ENCODE measurements at regions not wholly inside any gene's neighbourhood (a gene's known extent, or its start where the extent isn't known, plus 50 kb on each side); places are given as distances from the start of the nearest gene placed in this dataset.

DNA sequence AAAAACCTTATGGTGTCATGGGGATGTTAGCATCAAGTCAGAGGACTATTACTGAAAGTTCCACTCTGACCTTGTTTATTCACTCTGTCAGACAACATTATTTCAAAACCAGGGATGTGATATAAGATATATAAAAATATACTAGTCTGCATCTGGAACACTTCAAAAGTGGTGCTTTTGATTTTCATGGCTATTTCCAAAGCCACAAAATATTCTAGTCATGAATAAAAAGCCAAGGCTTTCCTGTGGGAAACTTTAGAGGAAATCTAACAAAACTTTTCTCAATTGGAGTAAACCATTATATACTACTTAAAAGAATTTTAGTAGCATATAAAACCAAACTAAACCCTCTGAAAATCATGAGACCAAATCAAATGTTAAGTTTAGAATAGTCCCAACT lies 205.2 kb downstream of the TMEM26 start:
- H3K27ac ChIP-seq (ENCODE audit: low read length in 2 of 2), result no peak overlapping the region
- no peak for ATAC-seq (ENCODE audit: low read depth)
- CTCF ChIA-PET, result no interaction called here
- no peak overlapping the region for H3K4me2 ChIP-seq (replicated peaks; ENCODE audit: low read depth, low read length, poor library complexity, severe bottlenecking)
- no peak overlapping the region for H3K4me3 Mint-ChIP-seq
- no peaks in the 10 kb centered on the region for H3K9me3 ChIP-seq (ENCODE audit: control extremely low read depth in 1 of 3, control insufficient read depth in 2 of 3, insufficient read depth in 1 of 3, low read length in 2 of 3)
- no peaks in the 10 kb centered on the region for H4K20me1 ChIP-seq (ENCODE audit: control insufficient read depth, insufficient read depth, low read length, poor library complexity, severe bottlenecking)
- H3K27ac Mint-ChIP-seq, result no peak overlapping the region
- peaks cover 13% of the 10 kb centered on the region for H3K27me3 Mint-ChIP-seq
- H3K9ac ChIP-seq (ENCODE audit: low read length), result no peak overlapping the region
- no peaks in the 10 kb centered on the region for H3K4me1 ChIP-seq (ENCODE audit: control insufficient read depth in 2 of 2, insufficient read depth in 2 of 2, low read length in 2 of 2)
- TF ChIP-seq, protein P1, sequence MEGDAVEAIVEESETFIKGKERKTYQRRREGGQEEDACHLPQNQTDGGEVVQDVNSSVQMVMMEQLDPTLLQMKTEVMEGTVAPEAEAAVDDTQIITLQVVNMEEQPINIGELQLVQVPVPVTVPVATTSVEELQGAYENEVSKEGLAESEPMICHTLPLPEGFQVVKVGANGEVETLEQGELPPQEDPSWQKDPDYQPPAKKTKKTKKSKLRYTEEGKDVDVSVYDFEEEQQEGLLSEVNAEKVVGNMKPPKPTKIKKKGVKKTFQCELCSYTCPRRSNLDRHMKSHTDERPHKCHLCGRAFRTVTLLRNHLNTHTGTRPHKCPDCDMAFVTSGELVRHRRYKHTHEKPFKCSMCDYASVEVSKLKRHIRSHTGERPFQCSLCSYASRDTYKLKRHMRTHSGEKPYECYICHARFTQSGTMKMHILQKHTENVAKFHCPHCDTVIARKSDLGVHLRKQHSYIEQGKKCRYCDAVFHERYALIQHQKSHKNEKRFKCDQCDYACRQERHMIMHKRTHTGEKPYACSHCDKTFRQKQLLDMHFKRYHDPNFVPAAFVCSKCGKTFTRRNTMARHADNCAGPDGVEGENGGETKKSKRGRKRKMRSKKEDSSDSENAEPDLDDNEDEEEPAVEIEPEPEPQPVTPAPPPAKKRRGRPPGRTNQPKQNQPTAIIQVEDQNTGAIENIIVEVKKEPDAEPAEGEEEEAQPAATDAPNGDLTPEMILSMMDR (IDR thresholded peaks at IDR 0.05), result no peak
- TF ChIP-seq EZH2 (IDR thresholded peaks at IDR 0.05; ENCODE audit: borderline replicate concordance, insufficient read depth, low read depth, low read length, poor library complexity, severe bottlenecking), result no peak
- H3K4me3 ChIP-seq (ENCODE audit: control extremely low read depth in 1 of 5, extremely low read depth in 1 of 5, insufficient read depth in 1 of 5, low read depth in 2 of 5, low read length in 4 of 5), result no peak overlapping the region
- no peaks in the 10 kb centered on the region for H3K4me1 Mint-ChIP-seq
- no peaks in the 10 kb centered on the region for H3K27me3 ChIP-seq (replicated peaks in 1 of 4; ENCODE audit: control extremely low read depth in 1 of 4, control insufficient read depth in 3 of 4, insufficient read depth in 4 of 4, low read length in 3 of 4)
- no peak overlapping the region for H2AFZ ChIP-seq (ENCODE audit: insufficient read depth, low read depth, low read length, poor library complexity, severe bottlenecking)
- intact Hi-C loops (cut with micrococcal nuclease), result no loop called here
- no peaks in the 10 kb centered on the region for H3K36me3 ChIP-seq (replicated peaks in 1 of 2; ENCODE audit: control extremely low read depth in 1 of 2, control insufficient read depth in 1 of 2, extremely low read depth in 1 of 2, insufficient read depth in 2 of 2, low read length in 1 of 2)
- H3K9me3 Mint-ChIP-seq (ENCODE audit: insufficient read depth), result no peaks in the 10 kb centered on the region
- H3K79me2 ChIP-seq (ENCODE audit: control insufficient read depth, insufficient read depth, low read length), result no peaks in the 10 kb centered on the region
- no peak for DNase-seq
- POLR2A ChIA-PET, result no interaction called here

DNA sequence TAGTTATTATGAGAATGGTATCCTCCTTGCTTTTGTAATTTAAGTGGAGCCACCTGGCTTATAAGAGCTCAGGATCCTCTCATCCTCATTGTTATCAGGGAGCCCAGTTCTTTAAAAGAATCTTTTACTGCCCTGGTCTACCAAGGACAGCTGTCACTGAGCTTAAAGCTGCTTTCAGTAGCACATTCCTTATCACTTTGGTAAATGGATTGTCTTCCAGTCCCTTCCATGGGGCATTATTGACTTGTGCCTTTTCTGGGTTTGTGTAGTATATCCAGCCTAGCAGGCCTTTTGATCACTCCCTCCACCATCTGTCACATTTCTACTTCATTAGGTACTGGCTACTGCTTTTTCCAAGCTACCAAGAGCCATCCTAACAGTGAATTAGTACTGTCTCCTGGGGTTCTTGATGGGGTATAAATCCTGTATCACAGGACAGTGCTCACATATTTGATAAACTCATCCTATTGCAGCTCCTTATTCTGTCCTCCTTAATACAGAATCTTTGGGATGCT lies 208.9 kb downstream of the TMEM26 start:
- POLR2A ChIA-PET, result no interaction called here
- Histone ChIP-seq H3K4me3 (ENCODE audit: control extremely low read depth in 1 of 5, extremely low read depth in 1 of 5, insufficient read depth in 1 of 5, low read depth in 2 of 5, low read length in 4 of 5) (no peak overlapping the region), H3K36me3 (replicated peaks in 1 of 2; ENCODE audit: control extremely low read depth in 1 of 2, control insufficient read depth in 1 of 2, extremely low read depth in 1 of 2, insufficient read depth in 2 of 2, low read length in 1 of 2) (no peaks in the 10 kb centered on the region), H3K27ac (ENCODE audit: low read length in 2 of 2) (no peak overlapping the region), H3K79me2 (ENCODE audit: control insufficient read depth, insufficient read depth, low read length) (no peaks in the 10 kb centered on the region), H3K9ac (ENCODE audit: low read length) (no peak overlapping the region), H4K20me1 (ENCODE audit: control insufficient read depth, insufficient read depth, low read length, poor library complexity, severe bottlenecking) (no peaks in the 10 kb centered on the region), H3K27me3 (replicated peaks in 1 of 4; ENCODE audit: control extremely low read depth in 1 of 4, control insufficient read depth in 3 of 4, insufficient read depth in 4 of 4, low read length in 3 of 4) (no peaks in the 10 kb centered on the region), H3K9me3 (ENCODE audit: control extremely low read depth in 1 of 3, control insufficient read depth in 2 of 3, insufficient read depth in 1 of 3, low read length in 2 of 3) (no peaks in the 10 kb centered on the region), H3K4me1 (ENCODE audit: control insufficient read depth in 2 of 2, insufficient read depth in 2 of 2, low read length in 2 of 2) (no peaks in the 10 kb centered on the region), H3K4me2 (replicated peaks; ENCODE audit: low read depth, low read length, poor library complexity, severe bottlenecking) (no peak overlapping the region), H2AFZ (ENCODE audit: insufficient read depth, low read depth, low read length, poor library complexity, severe bottlenecking) (no peak overlapping the region)
- no peak for DNase-seq
- H3K27me3 Mint-ChIP-seq, result peaks cover 10% of the 10 kb centered on the region
- TF ChIP-seq EZH2 (IDR thresholded peaks at IDR 0.05; ENCODE audit: borderline replicate concordance, insufficient read depth, low read depth, low read length, poor library complexity, severe bottlenecking), result no peak
- TF ChIP-seq, protein P1 (IDR thresholded peaks at IDR 0.05), result no peak
- ATAC-seq (ENCODE audit: low read depth), result no peak
- H3K4me1 Mint-ChIP-seq, result no peaks in the 10 kb centered on the region
- CTCF ChIA-PET, result no interaction called here
- no peak overlapping the region for H3K27ac Mint-ChIP-seq
- H3K4me3 Mint-ChIP-seq, result no peak overlapping the region
- H3K9me3 Mint-ChIP-seq (ENCODE audit: insufficient read depth), result no peaks in the 10 kb centered on the region
- intact Hi-C loops (cut with micrococcal nuclease), result no loop called here

All from B cell (primary cell).